HG03064 (cell line): ENCODE measurements at regions not wholly inside any gene's neighbourhood (a gene's known extent, or its start where the extent isn't known, plus 50 kb on each side); places are given as distances from the start of the nearest gene placed in this dataset.

Experiments used
- ATAC-seq: cut with Tn5 transposase; IDR thresholded peaks from one replicate; pipeline ENCODE4 v1.9.1; 2021; ENCODE audit warnings: low read depth; ENCODE audit not compliant: unreplicated experiment

DNA sequence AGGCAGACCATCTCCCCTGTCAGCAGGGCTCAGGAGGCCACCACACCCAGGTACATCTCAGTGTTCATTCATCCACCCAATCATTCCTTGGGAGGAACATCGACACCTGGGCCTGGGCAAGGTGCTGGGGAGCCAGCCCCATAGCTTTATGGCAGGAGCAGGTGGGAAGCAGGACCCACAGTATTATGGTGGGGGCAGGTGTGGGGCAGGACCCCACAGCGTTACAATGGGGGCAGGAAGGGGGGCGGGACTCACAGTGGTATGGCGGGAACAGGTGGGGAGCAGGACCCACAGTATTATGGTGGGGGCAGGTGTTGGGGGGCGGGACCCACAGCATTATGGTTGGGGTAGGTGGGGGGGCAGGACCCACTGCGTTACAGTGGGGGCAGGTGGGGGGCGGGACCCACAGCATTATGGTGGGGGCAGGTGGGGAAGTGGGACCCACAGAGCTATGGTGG, 128.9 kb upstream of the HS6ST1 start:
- no peak for ATAC-seq

DNA sequence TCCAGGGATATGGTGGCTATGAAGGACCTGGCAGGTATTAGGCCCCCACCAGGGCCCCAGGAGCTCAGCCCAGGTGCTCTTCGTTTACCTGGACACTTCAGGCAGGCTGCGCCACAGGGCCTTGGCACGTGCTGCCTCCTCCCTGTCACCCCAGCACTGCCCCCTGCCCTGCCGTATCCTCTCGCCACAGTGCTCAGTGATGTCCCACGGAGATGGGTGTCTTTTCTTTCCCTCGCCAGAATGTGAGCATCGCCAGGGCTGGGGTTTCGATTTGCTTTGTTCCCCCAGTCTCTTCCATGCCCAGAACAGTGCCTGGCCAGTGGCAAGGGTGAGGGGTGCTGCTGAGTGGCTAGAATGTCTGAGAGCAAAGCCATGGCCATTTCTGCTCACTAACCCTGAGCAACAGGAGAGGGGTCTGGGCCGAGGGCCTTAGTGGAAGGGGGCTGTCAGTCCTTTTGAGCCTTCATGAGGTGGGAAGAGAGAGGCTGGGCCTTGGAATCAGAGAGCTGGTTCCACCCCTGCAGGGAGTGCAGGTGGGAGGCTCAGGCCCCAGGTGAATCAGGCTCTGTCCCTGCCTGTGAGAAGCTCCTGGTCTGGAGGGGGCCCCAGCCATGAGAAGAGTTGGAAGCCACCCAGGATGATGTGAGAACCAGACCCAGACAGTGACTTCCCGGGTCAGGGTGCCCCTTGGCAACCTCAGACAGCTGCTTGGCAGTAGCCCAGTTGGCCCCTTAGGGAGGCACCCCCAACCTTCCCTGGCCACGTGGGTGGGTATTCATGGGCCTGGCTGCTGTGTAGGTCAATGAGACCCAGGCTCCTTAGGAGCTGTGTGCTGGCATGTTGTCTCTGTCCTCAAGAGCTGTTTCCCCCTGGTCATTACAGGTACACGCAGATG, 129.9 kb upstream of the HS6ST1 start:
- no peak for ATAC-seq

DNA sequence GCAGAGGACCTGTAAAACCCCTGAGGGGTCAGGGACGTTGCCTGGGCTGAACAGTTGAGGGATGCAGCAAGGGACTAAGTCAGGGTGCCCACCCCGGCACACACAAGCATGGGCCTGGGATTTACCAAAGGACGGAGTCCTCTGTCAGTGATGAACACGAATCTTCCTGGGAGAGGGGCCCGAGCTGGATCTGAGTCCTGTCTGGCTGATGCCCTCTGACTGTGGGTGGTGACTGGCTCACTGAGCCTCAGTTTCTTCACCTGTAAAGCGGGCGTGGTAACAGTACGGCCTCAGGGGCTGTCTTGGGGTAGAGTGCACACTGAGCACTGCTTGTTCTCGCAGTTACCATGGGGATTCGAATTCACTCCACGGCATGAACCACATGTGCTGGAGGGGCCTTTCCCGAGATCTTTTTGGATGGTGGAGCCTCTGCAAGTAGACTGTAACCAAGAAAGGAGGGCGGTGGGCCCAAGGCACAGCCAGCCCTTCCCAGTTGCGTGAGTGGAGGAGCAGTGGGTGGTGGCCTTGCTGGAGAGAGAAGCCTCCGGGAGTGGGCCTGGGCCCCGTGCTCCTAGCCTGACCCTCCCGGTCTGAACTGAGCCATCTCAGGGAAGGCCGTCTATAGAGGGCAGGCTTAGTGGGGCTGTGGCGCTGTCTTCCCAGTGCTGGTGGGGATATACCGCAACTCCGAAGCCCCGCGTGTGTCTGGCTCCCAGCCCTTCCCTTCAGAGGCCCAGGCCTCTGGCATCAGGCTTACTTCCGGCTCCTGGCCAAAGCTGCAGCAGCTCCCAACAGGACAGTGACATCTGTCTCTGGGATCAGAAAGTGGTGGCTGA, 130.8 kb upstream of the HS6ST1 start:
- ATAC-seq = no peak

DNA sequence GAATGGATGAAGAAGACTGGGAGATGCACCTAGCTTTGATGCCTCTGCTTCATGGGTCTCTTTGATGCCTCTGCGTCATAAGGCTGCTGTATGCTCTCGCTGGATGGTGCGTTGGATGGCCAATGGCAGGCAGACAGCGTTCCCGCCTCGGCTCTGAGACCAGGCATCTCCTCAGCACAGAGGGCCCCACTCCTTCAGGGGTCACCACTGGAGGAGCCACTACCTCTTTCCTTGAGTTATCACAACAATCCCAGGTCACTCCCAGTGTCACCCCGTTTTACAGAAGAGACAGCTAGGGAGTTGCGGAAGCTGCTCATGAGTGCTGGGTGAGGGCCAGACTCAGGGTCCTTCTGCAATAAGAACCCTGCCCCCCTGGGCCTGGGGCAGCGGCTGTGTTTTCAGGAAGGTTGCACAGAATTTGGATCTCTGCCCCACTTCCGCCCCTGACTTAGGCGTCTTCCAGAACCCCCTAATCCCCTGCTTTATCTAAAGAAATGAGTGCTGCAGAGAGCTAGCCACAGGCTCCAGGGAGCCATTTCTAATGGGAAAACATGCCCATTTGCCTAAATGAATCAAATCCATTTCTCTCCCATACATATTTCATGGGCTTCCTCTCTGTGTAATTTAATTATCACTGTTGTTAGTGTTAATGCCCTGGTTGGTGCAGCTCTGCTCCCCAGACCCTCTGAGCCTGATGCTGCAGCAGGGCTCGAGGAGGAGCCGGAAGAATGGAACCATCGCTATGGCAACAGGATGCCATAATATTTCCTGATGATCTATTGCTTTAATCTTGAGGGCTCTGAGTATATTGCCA, 131.8 kb upstream of the HS6ST1 start:
- ATAC-seq = no peak

DNA sequence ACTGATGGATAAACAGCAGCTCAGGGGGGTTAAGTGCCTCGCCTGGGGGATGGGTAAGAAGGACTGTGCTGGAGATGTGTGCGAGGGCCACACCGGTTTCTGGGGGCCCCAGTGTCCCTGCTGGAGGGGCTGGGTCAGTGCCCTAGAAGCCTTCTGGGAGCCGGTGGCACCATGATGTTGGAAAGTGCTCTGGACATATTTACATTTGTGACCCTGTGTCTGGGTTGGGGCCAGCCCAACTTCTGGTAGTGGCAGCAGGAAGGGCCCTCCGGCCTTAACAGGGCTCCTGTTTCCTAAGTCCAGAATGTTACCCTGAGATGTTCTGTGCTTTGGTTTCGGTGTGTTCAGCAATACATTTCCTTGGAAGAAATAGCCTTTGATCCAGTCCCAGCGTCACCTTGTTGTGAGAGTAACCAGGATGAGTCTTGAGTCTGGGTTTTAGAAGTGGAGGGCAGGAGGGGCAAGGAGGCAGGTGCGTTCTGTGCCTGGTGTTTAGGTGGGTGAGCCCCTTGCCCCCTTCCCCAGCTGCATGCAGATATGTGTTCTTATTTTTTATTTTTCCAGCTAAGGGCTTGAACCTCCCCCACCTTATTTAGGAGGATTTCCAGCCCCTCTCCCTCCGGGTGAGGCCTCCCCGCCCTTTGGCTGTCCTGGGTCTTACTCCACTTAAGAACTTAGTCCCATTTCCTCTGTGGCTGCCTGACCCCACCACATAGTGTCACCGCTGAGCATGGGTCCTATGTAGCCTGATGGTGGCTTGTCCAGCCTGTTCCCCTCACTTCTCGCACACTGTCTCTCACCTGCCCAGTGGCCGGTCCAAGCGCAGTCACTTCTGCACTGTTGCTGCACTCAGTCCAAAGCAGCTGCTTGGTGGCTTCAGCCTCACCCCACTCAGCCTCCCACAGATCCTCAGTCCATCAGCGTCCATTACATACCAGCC, 132.7 kb upstream of the HS6ST1 start:
- ATAC-seq = no peak

DNA sequence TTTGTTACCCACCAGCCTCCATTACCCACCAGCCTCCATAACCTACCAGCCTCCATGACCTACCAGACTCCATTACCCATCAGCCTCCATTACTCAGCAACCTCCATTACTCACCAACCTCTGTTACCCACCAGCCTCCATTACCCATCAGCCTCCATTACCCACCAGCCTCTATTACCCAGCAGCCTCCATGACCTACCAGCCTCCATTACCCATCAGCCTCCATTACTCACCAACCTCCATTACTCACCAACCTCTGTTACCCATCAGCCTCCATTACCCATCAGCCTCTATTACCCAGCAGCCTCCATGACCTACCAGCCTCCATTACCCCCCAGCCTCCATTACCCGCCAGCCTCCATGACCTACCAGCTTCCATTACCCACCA, 133.3 kb upstream of the HS6ST1 start:
- ATAC-seq = no peak

DNA sequence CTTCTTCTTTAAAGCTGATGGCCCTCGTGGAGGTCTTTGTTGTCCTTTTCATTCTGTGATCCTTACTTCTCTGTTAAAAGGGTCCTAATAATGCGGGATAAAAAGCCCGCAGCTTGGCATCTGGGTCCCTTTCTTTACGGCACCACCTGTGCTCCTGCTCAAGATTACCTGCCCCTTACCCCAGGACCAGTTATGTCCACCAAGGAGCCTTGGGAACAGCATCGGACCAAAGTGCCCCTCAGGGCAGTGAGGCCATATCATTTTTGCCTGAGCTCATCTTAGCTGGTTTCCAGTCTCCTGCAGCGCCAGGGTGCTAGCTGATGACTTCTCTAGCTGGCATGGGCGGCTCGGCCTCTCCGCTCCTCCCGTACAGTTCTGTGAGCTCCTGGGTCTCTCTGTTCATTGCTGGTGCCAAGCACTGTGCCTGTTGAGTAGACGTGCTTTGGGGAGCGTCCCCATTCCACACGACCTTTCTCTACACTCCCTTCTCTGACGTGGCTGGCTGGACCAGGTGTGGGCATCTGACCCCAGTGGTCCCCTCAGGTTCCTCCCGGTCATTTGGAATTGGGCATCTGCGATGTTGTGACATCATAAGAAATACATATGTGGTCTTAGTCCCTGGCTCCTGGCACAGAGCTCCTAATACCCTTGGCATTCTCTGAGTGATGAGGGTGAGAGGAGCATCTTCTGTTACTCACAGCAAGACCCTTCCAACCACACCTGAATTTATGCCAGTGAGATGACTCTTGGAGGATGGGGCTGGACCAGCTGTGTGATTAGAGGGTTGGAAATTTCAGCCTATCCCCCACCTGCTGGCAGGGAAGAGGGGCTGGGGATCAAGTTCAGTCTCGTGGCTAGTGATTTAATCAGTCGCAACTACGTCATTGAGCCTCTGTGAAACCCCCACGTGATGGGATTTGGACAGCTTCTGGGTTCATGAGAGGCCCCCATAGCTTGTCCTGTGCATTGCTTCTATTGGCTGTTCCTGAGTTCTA, 134.2 kb upstream of the HS6ST1 start:
- no peak for ATAC-seq

DNA sequence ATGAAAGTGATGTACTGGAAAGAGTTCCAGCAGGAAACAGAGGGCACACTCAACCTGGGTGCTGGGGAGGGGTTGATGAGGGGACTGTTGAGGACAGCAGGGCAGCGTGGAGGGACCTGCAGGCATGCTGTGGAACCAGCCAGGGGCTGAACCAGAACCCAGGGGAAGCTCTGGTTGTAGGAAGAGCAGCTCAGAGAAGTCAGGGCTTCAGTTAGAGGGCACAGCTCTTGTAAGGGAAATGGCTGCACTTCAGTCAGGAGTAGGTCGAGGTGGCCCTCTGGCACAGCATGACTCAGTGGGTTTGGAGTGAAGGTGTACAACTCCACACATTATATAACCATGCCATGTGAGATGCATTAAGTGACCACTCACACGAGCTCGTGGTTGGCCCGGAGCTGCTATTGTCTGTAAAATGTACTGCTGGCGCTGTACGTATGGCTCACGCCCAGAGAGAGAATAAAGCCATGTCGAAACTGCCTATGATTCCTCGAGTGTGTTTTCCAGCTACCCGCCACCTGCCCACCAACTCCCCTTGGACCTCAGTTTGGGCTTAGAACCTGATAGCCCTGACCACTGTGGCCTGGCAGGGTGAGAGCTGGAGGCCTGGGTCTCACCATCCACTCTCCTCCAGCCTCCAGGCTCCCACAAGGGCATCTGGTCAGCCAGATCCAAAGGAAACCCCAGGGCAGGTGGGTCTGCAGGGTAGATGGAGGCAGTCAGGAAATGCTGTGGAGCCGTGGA, 136.5 kb upstream of the HS6ST1 start:
- ATAC-seq = no peak

DNA sequence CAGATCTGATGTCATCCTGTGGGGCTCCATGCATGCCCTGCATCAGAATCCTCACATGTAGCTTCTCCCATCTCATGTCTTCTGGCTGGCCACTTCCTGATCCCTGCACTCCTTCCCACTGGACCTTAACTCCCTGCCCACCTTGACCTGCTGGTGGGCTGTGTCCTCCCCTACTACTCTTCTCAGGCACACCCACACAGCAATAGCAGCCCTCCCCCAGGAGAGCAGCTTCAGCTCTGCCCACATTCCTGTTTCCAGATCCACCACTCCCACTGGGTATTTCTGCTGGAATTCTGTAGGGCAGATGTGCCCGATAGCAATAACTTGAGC, 137.0 kb upstream of the HS6ST1 start:
- no peak for ATAC-seq

DNA sequence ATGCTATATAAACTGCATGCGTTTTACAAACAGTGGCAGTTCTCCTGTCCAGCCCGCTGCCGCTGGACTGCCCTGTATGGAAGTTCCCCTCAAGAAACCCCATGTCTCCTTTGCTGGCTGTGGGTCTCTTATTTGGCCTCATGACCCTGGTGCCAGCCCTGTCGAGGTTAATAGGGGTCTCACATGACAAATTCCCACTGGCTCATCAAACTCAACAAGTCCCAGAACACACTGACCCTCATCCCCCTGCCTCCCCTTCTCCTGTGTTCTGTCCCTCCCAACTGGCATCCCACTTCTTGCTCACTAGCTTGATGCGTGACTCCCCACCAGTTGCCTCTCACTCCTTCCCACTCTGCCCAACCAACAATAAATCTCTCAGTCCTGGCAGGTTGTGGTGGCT, 137.6 kb upstream of the HS6ST1 start:
- no peak for ATAC-seq

DNA sequence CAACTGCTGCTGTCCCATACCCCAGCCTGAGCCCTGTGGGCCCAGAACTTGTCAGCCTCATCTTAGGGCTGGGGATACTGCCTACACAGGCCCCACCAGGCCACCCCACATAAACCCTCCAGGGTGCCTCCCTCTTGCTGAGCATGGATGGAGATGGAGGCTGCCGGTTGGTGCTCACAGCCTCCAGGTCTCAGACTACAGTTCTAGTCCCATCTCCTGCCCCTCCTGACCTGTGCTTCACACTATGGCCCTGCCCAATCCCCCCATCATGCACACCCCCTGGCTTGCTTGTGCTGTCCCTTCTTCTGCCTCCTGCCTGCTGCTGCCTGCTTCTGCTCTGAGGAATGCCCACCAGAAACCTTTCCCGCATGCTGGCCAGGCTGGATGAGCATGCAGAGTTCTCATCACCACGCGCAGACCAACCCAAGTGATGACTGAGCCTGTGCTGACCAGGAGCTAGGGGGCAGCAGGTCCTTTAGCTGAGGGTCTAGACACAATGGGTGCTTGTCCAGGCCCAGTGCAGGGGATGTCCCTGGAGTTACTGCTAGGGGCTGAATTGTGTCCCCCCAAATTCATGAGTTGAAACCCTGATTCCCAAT, 138.4 kb upstream of the HS6ST1 start:
- no peak for ATAC-seq

DNA sequence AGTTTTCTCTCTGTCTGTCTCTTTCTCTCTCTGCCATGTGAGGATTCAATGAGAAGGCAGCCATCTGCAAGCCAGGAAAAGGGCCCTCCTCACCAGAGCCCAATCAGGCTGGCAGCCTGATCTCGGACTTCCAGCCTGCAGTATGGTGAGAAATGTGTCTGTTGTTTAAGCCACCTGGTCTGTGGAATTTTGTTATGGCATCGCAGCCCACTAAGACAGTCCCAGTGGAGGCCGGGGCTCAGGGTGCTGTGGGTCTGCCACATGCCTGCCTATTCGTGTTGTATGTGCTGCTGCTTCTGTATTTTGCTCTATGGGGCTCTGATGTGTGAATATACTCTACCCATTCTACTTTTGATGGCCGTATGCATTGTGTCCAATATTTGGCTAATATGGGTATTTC, 139.0 kb upstream of the HS6ST1 start:
- no peak for ATAC-seq

DNA sequence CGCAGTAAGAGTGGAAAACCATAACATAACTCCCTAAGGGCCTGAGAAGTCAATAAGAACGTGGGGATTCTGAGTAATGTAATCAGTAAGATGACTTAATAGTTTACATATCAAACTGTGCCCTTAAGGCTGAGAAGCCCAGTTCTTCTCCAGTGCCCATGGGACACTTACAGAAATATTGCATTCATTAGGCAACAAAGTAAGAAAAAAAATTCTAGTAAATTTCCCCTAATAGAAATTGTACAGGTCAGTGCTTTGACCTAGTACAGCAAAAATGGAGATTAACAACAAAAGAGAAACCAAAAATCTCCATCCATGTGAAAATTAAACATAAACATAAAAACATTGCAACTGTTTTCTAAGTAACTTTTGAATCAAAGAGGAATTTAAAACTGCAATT, 139.8 kb upstream of the HS6ST1 start:
- no peak for ATAC-seq

DNA sequence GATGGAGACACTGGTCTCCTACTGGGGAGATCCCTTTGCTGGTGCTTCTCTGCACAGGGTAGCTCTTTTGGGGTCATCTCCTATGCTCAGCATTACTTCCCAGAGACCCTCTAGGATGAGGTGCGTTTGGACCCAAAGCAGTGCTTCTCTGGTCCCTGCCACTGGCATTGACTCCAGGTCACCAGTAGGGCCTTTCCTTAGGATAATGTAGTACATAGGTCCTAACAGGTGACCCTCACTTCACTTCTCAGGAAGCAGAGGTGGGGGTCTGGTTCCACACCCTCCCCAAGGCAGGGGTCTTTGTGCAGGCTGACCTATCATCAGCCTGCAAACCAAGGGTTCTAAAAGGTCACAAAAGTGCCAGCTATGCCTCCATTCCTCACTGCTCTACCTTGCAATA, 145.8 kb upstream of the HS6ST1 start:
- no peak for ATAC-seq

DNA sequence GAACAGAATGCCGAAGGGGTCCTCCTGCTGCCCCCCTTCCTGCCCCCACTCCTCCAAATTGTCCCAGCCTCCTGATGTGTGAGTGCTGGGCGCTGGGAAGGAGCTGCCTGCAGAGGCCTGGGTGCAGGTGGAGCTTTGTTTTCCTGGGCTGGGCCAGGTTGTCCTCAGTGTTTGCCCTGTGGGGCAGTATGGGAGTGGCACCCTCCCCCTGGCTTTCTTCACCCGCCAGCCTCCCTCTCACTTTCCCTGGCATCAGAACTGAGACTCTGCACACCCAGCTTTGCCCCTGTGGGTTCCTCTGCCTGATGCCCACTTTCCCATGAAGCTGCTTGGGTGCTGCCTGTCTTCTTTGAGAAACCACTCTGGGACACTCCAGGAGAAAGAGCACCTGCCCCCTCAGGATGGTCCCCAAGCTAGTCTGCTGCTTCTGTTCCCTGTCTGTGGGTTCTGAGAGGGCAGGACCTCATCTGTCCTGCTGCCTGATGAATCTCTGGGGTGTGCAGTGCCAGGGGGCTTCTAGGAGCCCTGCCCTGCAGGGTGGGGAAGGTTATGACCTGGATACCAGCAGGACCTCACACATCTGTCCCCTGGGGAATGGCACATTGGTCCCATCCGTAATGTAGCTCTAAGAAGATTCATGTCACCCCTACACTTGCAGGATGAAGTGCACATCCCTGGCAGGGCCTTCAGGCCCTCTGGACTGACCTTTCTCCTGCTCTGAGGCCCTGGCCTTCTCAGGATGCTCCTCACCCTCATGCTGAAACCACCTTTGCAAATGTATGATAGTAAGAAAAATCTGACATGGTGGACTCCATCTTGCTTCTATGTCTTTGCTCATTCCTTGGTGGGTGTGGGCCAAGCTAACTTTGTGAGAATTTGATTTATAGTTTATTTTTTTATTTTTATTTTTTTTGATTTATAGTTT, 146.8 kb upstream of the HS6ST1 start:
- ATAC-seq = no peak

DNA sequence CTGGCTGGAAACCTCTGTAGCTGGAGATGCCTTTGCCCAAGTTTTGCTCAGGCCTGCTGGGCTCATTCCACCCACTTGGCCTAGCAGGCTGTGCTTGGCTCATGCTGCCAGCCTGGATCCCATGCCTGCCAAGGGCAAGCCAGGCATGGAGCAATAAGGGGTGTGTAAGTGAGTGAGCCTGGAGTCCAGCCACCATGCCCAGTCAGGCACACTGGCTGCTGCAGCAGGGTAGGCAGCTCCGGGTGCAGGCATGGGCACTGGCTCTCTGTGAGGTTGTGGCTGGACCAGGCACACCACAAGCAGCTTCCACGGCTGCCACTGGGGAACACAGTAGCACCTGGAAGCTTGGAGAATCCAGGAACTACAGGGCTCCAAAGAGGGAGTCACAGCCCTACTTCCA, 147.7 kb upstream of the HS6ST1 start:
- ATAC-seq = no peak

DNA sequence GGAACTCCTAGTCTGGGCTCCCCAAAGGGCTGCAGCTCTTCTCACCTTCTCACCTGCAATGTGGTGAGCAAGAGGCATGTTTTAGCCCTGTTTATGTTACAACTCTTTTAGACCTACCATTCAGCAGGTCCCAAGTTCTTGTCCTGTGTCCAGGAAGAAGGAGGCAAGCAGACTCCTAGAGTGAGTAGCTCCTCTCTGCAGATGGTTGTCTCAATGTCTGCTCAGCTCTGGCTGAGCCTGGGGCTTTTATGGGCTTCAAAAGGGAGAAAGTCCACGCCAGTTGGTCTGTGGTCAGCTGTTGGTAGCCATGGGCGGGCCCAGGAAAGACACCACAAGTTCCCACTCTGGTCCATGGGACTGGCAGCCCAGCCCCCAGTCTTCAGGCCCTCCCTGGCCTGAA, 148.1 kb upstream of the HS6ST1 start:
- ATAC-seq = no peak
